HG03439 (cell line): ENCODE measurements at regions not wholly inside any gene's neighbourhood (a gene's known extent, or its start where the extent isn't known, plus 50 kb on each side); places are given as distances from the start of the nearest gene placed in this dataset.

Experiments
- ATAC-seq: cut with Tn5 transposase; IDR thresholded peaks from one replicate; pipeline ENCODE4 v1.9.1; 2021; ENCODE audit warnings: mild to moderate bottlenecking, moderate library complexity; ENCODE audit not compliant: unreplicated experiment

DNA sequence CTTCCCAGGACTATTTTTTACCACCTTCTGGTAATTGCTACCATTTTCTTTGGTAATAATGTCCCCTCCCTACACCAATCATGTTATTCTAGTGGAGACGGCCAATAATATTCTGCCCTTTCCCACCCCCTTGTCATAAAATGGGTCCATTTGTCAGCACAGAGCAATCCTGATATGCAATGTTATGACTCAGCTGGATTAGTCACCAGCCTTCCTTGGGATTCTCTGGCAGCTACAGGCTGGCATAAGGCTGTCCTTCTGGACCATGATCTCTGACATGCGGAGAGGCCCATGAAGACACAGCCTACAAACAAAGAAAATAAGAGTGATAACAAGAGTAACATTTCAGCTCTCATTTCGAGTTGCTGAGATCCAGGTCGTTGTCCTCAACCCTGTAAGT is 222.0 kb upstream of the CPNE8 start:
- ATAC-seq = no peak

DNA sequence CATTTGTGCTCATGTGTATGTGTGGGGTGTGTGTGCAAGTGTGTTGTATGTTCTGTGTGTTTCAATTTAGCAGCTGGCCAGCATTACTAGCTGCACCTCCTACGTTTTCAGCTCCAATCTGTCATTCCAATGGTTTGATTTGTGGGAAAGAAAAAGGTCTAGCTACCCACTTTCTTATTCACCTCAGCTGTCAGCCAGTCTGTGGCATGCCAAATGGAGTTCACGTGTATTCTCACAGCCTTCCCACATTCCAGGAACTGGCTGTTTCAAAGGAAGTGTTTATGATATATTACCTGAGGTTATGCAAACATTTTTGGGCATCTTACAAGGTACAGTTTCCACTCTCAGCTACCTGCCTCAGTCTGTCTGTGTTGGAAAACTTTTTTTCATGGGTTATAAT is 220.2 kb upstream of the CPNE8 start:
- ATAC-seq = no peak

GRCh38 chr12:39124768-39125167 is 219.4 kb upstream of the CPNE8 start:
- ATAC-seq = no peak

DNA sequence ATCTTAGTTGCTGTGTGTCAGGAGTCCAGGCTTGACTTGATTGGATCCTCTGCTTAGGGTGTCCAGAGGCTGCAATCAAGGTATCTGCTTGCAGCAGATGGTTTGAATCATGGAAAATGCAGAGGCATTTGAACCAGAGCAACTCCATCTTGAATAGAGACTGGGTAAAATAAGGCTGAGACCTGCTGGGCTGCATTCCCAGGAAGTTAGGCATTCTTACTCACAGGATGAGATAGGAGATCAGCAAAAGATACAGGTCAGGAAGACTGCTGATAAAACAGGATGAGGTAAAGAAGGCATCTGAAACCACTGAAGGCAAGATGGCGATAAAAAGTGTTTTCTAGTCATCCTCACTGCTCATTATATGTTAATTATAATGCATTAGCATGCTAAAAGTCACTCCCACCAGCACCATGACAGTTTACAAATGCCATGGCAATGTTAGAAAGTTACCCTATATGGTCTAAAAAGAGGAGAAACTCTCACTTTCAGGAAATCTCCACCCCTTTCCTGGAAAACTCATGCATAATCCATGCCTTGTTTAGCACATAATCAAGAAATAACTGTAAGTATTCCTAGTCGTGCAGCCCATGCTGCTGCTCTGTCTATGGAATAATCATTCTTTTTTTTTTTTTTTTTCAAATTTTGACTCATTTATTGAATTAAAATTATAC is 218.3 kb upstream of the CPNE8 start:
- ATAC-seq = no peak

GRCh38 chr12:39122562-39123204 is 217.3 kb upstream of the CPNE8 start:
- ATAC-seq = no peak

DNA sequence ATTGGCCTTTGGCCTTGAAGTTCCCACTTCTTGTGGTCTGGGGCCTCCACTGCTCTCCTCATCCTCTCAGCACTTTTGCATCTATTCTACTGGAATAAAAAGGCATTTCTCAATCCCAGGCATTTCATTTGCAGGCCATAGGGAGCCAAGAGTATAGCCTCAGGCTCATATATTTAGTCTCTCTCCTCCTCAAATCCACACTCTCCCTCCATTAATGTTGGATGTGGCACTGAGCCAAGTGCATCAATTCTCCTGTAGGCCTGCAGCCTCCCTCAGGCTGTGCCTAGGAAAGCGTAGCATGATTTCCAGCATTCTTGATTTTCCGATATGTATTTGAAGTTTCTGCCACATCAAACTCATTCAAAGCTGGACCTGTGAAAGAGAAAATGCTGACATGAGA is 211.5 kb upstream of the CPNE8 start:
- no peak for ATAC-seq

GRCh38 chr12:39112064-39112463 is 206.7 kb upstream of the CPNE8 start:
- ATAC-seq = no peak

DNA sequence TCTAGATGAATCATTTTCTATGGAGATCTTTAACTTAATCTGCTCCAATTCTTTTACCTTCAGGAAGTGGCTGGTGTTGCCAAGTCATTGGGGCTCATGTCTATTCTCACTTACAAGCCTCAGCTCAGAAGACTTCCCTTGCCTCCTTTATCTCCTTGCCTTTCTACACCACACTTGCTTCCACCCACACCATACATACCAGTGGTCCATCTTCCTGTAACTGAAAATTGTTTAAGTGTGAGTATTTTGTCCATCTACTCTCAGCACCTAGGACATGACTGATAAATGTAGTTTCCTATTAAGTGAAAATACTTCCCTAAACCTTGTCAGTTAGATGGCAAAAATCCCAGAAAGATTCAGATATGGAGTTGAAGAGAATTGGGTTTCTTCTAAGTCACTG is 199.7 kb upstream of the CPNE8 start:
- no peak for ATAC-seq

DNA sequence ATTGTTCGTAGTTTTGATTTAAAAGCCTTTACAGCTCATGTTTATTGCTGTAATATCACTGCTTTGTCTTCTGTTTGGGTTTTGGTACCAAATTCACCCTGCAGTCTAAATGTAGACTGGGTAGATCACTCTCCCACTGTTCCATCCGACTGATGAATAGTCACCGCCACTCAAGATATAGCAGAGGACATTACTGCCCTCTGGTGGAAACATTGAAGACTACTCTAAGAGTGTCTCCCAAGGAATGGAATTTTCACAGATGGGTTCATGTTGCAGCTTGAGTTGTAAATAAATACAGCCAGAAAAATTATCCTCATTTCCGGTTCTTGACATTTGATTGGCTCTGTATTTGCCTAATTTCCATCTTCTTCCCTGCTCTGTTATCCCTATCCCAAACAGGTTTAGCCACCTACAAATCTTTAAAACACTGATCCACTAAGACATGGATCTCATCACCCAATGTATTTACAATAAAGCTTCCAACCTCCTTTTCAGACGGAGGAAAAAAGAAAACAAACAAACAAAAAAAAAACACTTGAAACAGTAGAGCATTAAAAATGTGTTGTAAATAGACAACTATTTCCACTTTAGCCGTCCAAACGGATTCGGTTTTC is 198.3 kb upstream of the CPNE8 start:
- peak; percentile 94 for ATAC-seq

GRCh38 chr12:39102474-39103209 is 197.3 kb upstream of the CPNE8 start:
- ATAC-seq = no peak

DNA sequence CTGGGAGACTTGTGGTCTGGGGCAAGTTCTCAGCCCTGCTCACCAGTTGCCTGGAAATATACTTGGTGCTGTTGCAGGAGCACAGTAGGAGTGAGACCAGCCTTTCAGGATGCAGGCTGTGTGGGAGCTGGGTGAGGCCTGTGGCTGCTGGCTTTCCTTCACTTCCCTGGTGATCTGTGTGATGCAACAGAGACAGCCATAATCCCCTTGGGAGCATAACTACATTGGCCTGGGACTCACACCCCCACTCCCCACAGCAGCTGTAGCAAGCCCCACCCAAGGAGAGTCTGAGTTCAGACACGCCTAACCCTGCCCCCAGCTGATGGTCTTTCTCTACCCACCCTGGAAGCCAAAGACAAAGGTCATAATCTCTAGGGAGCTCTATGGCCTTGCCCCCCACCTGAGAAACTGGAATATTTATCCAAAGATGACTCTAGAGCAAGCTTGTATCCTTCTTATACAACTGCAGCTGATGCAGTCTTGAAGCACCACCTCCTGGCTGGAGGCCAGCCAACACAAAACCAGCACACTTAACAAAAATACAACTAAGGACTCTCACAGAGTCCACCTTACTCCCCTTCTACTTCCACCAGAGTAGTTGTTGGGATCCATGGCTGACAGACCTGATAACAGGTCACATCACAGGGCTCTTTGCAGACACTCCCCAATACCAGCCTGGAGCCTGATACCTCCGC is 190.4 kb upstream of the CPNE8 start:
- ATAC-seq = no peak

- no peak for ATAC-seq
These were observed 176.5 kb upstream of the CPNE8 start for GRCh38 chr12:39081910-39082309.

GRCh38 chr12:39077226-39077625 is 171.8 kb upstream of the CPNE8 start:
- ATAC-seq = no peak

- ATAC-seq = no peak
These were observed 168.7 kb upstream of the CPNE8 start for GRCh38 chr12:39074063-39074462.

DNA sequence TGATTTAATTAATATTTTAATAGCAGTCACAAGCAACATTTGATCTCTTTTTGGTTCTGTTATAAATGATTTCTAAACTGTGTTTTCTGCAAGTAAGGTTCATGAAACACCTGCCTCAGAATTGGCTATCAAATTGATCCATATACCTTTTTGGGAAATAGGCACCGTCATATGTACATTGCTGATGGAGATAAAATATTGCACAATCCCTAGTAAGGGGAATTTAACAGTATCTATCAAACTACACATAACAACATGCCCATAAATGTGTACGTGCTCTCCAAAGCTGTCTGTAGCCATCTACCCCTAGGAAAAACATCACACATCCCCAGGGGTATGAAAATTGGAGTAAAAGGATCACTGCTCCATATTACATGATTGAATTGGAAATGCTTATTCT is 167.3 kb upstream of the CPNE8 start:
- no peak for ATAC-seq

- ATAC-seq = no peak
These were observed 166.2 kb upstream of the CPNE8 start for GRCh38 chr12:39071611-39072010.

DNA sequence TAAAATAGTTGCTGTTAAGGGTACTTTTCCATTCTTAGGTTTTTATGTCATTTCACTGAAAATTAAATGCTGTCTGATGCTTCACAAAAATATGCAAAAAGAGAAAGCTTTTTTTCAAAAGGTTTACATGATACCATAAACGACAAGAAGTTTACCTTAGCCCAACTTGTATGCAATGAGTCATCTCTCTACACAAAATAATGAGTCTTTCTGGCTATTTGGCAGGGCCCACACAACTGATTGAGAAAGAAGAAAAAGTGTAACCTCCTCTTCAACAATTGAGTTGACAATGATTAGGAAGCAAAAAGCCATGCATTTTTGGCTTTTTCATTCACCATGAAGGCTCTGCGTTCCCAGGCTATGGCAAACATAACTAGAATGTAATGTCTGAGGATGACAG is 165.4 kb upstream of the CPNE8 start:
- no peak for ATAC-seq

GRCh38 chr12:39065455-39065854 is 160.1 kb upstream of the CPNE8 start:
- ATAC-seq = no peak

- ATAC-seq = no peak
These were observed 159.3 kb upstream of the CPNE8 start for GRCh38 chr12:39064708-39065107.

- ATAC-seq = no peak
These were observed 157.0 kb upstream of the CPNE8 start for GRCh38 chr12:39062266-39062996.

DNA sequence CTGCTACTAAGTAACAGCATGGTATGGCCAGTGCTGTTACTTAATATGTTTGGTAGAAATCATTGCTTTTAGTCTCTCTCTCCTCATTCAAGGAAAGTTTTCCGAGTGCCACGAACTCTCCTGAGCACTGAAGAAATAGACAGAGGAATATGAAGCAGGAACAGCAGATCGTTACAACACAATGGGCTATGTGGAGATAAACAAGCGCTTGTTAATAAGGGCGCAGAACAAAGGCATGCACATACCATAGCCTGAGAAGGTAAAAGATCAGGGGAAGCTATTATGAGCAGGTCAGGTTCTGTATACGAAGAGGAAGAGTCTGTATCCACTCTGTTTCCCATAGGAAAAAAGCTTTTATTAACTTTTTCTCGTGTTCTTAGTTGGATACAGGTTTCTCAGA is 156.2 kb upstream of the CPNE8 start:
- no peak for ATAC-seq
